ENCODE measurements at regions not wholly inside any gene's neighbourhood (a gene's known extent, or its start where the extent isn't known, plus 50 kb on each side); places are given as distances from the start of the nearest gene placed in this dataset.

- no peak overlapping the region for H3K4me3 ChIP-seq (replicated peaks in 1 of 4; ENCODE audit: control extremely low read depth in 1 of 4, insufficient read depth in 1 of 4, low read depth in 3 of 4, low read length in 4 of 4)
- TF ChIP-seq CTCF (conservative IDR thresholded peaks at IDR 0.05 in 1 of 2, IDR thresholded peaks at IDR 0.05 in 1 of 2; ENCODE audit: low read depth in 1 of 2, low read length in 2 of 2) (no peak), EZH2 (IDR thresholded peaks at IDR 0.05; ENCODE audit: low read length, missing control alignments) (no peak)
- H3K27ac ChIP-seq (ENCODE audit: insufficient read depth, low read length) = no peak overlapping the region
- H2AFZ ChIP-seq (ENCODE audit: low read length) = no peak overlapping the region
- no peaks in the 10 kb centered on the region for H3K79me2 ChIP-seq (ENCODE audit: control insufficient read depth, insufficient read depth, low read length)
- H3K36me3 ChIP-seq (ENCODE audit: control insufficient read depth, insufficient read depth, low read length) = no peaks in the 10 kb centered on the region
- no peaks in the 10 kb centered on the region for H3K27me3 ChIP-seq (ENCODE audit: control insufficient read depth, insufficient read depth, low read length)
- no peak for DNase-seq (ENCODE audit: low read depth in 2 of 2)
- H3K9ac ChIP-seq (ENCODE audit: insufficient read depth, low read length) = no peak overlapping the region
- H3K4me1 ChIP-seq (ENCODE audit: control insufficient read depth, extremely low read depth, insufficient read depth, low read length) = no peaks in the 10 kb centered on the region
- no peaks in the 10 kb centered on the region for H3K9me3 ChIP-seq (ENCODE audit: control insufficient read depth, insufficient read depth, low read depth, low read length)
- no peak overlapping the region for H3K4me2 ChIP-seq (ENCODE audit: extremely low read depth, insufficient read depth, low read length)
- H4K20me1 ChIP-seq (ENCODE audit: control insufficient read depth, extremely low read depth, insufficient read depth, low read length) = no peaks in the 10 kb centered on the region
Measured at GRCh38 chr7:56175771-56176170, 59.6 kb upstream of the NUPR2 start.

GRCh38 chr7:56174875-56175760, 58.9 kb upstream of the NUPR2 start:
- no peak overlapping the region for H3K4me2 ChIP-seq (ENCODE audit: extremely low read depth, insufficient read depth, low read length)
- H3K27ac ChIP-seq (ENCODE audit: insufficient read depth, low read length) = no peak overlapping the region
- H3K27me3 ChIP-seq (ENCODE audit: control insufficient read depth, insufficient read depth, low read length) = no peaks in the 10 kb centered on the region
- H3K79me2 ChIP-seq (ENCODE audit: control insufficient read depth, insufficient read depth, low read length) = no peaks in the 10 kb centered on the region
- H4K20me1 ChIP-seq (ENCODE audit: control insufficient read depth, extremely low read depth, insufficient read depth, low read length) = no peaks in the 10 kb centered on the region
- no peak overlapping the region for H3K4me3 ChIP-seq (replicated peaks in 1 of 4; ENCODE audit: control extremely low read depth in 1 of 4, insufficient read depth in 1 of 4, low read depth in 3 of 4, low read length in 4 of 4)
- H2AFZ ChIP-seq (ENCODE audit: low read length) = no peak overlapping the region
- no peak overlapping the region for H3K9ac ChIP-seq (ENCODE audit: insufficient read depth, low read length)
- TF ChIP-seq CTCF (conservative IDR thresholded peaks at IDR 0.05 in 1 of 2, IDR thresholded peaks at IDR 0.05 in 1 of 2; ENCODE audit: low read depth in 1 of 2, low read length in 2 of 2) = no peak
- TF ChIP-seq EZH2 (IDR thresholded peaks at IDR 0.05; ENCODE audit: low read length, missing control alignments) = no peak
- H3K36me3 ChIP-seq (ENCODE audit: control insufficient read depth, insufficient read depth, low read length) = no peaks in the 10 kb centered on the region
- H3K4me1 ChIP-seq (ENCODE audit: control insufficient read depth, extremely low read depth, insufficient read depth, low read length) = no peaks in the 10 kb centered on the region
- H3K9me3 ChIP-seq (ENCODE audit: control insufficient read depth, insufficient read depth, low read depth, low read length) = no peaks in the 10 kb centered on the region
- no peak for DNase-seq (ENCODE audit: low read depth in 2 of 2)

GRCh38 chr7:56174346-56174874, 58.2 kb upstream of the NUPR2 start:
- Histone ChIP-seq H3K9me3 (ENCODE audit: control insufficient read depth, insufficient read depth, low read depth, low read length) (no peaks in the 10 kb centered on the region), H3K27ac (ENCODE audit: insufficient read depth, low read length) (no peak overlapping the region), H3K4me3 (replicated peaks in 1 of 4; ENCODE audit: control extremely low read depth in 1 of 4, insufficient read depth in 1 of 4, low read depth in 3 of 4, low read length in 4 of 4) (no peak overlapping the region)

More at GRCh38 chr7:56174346-56174874, 58.2 kb upstream of the NUPR2 start:
- Histone ChIP-seq H3K4me1 (ENCODE audit: control insufficient read depth, extremely low read depth, insufficient read depth, low read length) (no peaks in the 10 kb centered on the region), H3K27me3 (ENCODE audit: control insufficient read depth, insufficient read depth, low read length) (no peaks in the 10 kb centered on the region), H2AFZ (ENCODE audit: low read length) (no peak overlapping the region), H3K9ac (ENCODE audit: insufficient read depth, low read length) (no peak overlapping the region), H3K4me2 (ENCODE audit: extremely low read depth, insufficient read depth, low read length) (no peak overlapping the region), H3K36me3 (ENCODE audit: control insufficient read depth, insufficient read depth, low read length) (no peaks in the 10 kb centered on the region), H4K20me1 (ENCODE audit: control insufficient read depth, extremely low read depth, insufficient read depth, low read length) (no peaks in the 10 kb centered on the region), H3K79me2 (ENCODE audit: control insufficient read depth, insufficient read depth, low read length) (no peaks in the 10 kb centered on the region)
- DNase-seq (ENCODE audit: low read depth in 2 of 2) = no peak
- no peak for TF ChIP-seq CTCF (conservative IDR thresholded peaks at IDR 0.05 in 1 of 2, IDR thresholded peaks at IDR 0.05 in 1 of 2; ENCODE audit: low read depth in 1 of 2, low read length in 2 of 2)
- TF ChIP-seq EZH2 (IDR thresholded peaks at IDR 0.05; ENCODE audit: low read length, missing control alignments) = no peak
